ENCODE measurements at regions not wholly inside any gene's neighbourhood (a gene's known extent, or its start where the extent isn't known, plus 50 kb on each side); places are given as distances from the start of the nearest gene placed in this dataset.
"Not testable (repeated sequence)": the region's sequence is repeated elsewhere in the genome, so short reads cannot be mapped to it uniquely, and the experiment has no call there.

- FAIRE-seq = no peak
These were observed 67.5 kb upstream of the CEP85L start for GRCh38 chr6:118718903-118719302.

- no peak for FAIRE-seq
These were observed 66.9 kb upstream of the CEP85L start for GRCh38 chr6:118718297-118718696.

- FAIRE-seq = no peak
These were observed 65.7 kb upstream of the CEP85L start for GRCh38 chr6:118717106-118717505.

- FAIRE-seq = not testable (repeated sequence)
These were observed 64.5 kb upstream of the CEP85L start for GRCh38 chr6:118715907-118716306.

GRCh38 chr6:118715376-118715775 lies 64.0 kb upstream of the CEP85L start:
- FAIRE-seq = no peak

GRCh38 chr6:118714756-118715155 lies 63.4 kb upstream of the CEP85L start:
- no peak for FAIRE-seq

GRCh38 chr6:118712969-118713368 lies 61.6 kb upstream of the CEP85L start:
- FAIRE-seq = no peak

GRCh38 chr6:118710616-118711015 lies 59.2 kb upstream of the CEP85L start:
- no peak for FAIRE-seq

- no peak for FAIRE-seq
These were observed 58.5 kb upstream of the CEP85L start for GRCh38 chr6:118709859-118710350.

- no peak for FAIRE-seq
These were observed 57.4 kb upstream of the CEP85L start for GRCh38 chr6:118708744-118709143.

GRCh38 chr6:118708055-118708454 lies 56.7 kb upstream of the CEP85L start:
- FAIRE-seq = no peak

GRCh38 chr6:118706702-118707101 lies 55.3 kb upstream of the CEP85L start:
- FAIRE-seq = no peak

- FAIRE-seq = no peak
These were observed 54.4 kb upstream of the CEP85L start for GRCh38 chr6:118705544-118706491.

GRCh38 chr6:118704915-118705314 lies 53.5 kb upstream of the CEP85L start:
- peak; percentile 27 for FAIRE-seq

- FAIRE-seq = not testable (repeated sequence)
These were observed 49.9 kb upstream of the CEP85L start for GRCh38 chr6:118701260-118701659.

Measured in islet of Langerhans (tissue), 1 donor.